Hepatocyte (in vitro differentiated cells): ENCODE measurements at regions not wholly inside any gene's neighbourhood (a gene's known extent, or its start where the extent isn't known, plus 50 kb on each side); places are given as distances from the start of the nearest gene placed in this dataset.

ENCODE experiments used
- DNase-seq: peaks from one replicate; pipeline ENCODE4 v3.0.0-alpha.2; 2016; ENCODE audit warnings: low spot score
- H2AFZ ChIP-seq: fragments of 200-600 bp; sonication (generic); 2 replicates; pipeline ENCODE4 v1.6.0; 2016; ENCODE audit warnings: antibody characterized with exemption, mild to moderate bottlenecking
- H3K27ac ChIP-seq: fragments of 200-600 bp; sonication (generic); 2 replicates; pipeline ENCODE4 v1.5.1; 2016; ENCODE audit warnings: mild to moderate bottlenecking
- H3K27me3 ChIP-seq: fragments of 200-600 bp; sonication (generic); 2 replicates; pipeline ENCODE4 v1.6.1; 2016
- H3K36me3 ChIP-seq: fragments of 200-600 bp; sonication (generic); replicated peaks from 2 replicates; pipeline ENCODE4 v1.5.1; 2016; ENCODE audit warnings: low read depth; ENCODE audit not compliant: insufficient read depth
- H3K4me1 ChIP-seq: fragments of 200-600 bp; sonication (generic); 2 replicates; pipeline ENCODE4 v1.5.1; 2016; ENCODE audit warnings: mild to moderate bottlenecking, moderate library complexity; ENCODE audit not compliant: insufficient read depth
- H3K4me2 ChIP-seq: fragments of 200-600 bp; sonication (generic); 2 replicates; pipeline ENCODE4 v1.6.0; 2016
- H3K4me3 ChIP-seq: fragments of 200-600 bp; sonication (generic); 2 replicates; pipeline ENCODE4 v1.5.1; 2016; ENCODE audit warnings: mild to moderate bottlenecking
- H3K79me2 ChIP-seq: fragments of 200-600 bp; sonication (generic); 2 replicates; pipeline ENCODE4 v1.6.0; 2017; ENCODE audit warnings: mild to moderate bottlenecking
- H3K9me2 ChIP-seq: fragments of 200-600 bp; sonication (generic); replicated peaks from 2 replicates; pipeline ENCODE4 v1.6.0; 2017; ENCODE audit warnings: mild to moderate bottlenecking; ENCODE audit not compliant: insufficient read depth
- H3K9me3 ChIP-seq: fragments of 200-600 bp; sonication (generic); 2 replicates; pipeline ENCODE4 v1.5.1; 2016; ENCODE audit warnings: low read depth, mild to moderate bottlenecking
- H4K20me1 ChIP-seq: fragments of 200-600 bp; sonication (generic); 2 replicates; pipeline ENCODE4 v1.6.0; 2016; ENCODE audit warnings: mild to moderate bottlenecking; ENCODE audit not compliant: insufficient read depth, poor library complexity, severe bottlenecking
- EZH2 ChIP-seq: fragments of 200-600 bp; sonication (generic); IDR thresholded peaks from 2 replicates; pipeline ENCODE4 v1.6.1; 2016; ENCODE audit warnings: antibody characterized with exemption, mild to moderate bottlenecking, borderline replicate concordance
- EZH2phosphoT487 ChIP-seq: fragments of 200-600 bp; sonication (generic); IDR thresholded peaks from one replicate; pipeline ENCODE4 v1.6.1; 2018; ENCODE audit warnings: antibody characterized with exemption, mild to moderate bottlenecking, low read depth, moderate library complexity; ENCODE audit not compliant: unreplicated experiment, severe bottlenecking
- WGBS: methylation state at CpG from one replicate; pipeline ENCODE4 v1.1.6; 2016; ENCODE audit warnings: low lambda C conversion rate; ENCODE audit errors: missing lambda C conversion rate; 5-methylcytosine and 5-hydroxymethylcytosine counted together
- TF ChIP-seq, protein P1 (sequence below): fragments of 200-600 bp; sonication (generic); IDR thresholded peaks from 2 replicates; pipeline ENCODE4 v1.5.1; 2016; ENCODE audit warnings: antibody characterized with exemption, mild to moderate bottlenecking; ENCODE audit not compliant: poor library complexity

DNA sequence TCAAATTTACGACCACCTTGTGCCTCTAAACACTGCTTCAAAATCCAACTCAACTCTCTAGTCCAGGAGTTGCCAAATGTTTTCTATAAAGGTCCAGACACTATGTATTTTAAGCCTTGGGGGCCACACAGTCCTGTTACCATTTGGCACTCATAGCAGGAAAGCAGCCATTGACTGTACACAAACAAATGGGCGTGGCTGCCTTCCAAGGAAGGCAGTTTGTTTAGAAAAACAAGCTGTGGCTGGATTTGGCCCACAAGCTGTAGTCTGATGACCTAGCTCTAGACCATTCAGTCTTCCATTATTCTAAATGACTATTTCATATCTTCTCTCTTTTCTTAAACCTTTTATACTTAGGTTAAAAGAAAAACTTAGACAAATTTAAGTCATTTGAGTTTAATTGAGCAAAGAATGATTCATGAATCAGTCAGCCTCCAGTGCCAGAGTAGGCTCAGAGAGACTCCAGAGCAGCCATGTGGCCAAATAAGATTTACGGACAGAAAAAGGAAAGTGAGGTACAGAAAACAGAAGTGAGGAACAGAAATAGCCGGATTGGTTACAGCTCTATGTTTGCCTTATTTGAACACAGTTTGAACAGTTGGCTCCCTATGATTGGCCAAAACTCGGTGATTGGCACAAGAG lies 825.8 kb upstream of the LCORL start:
- DNase-seq, result peak; percentile 35
- Histone ChIP-seq H3K36me3 (no peaks in the 10 kb centered on the region), H3K9me2 (no peaks in the 10 kb centered on the region), H3K9me3 (no peaks in the 10 kb centered on the region), H3K4me3 (no peak overlapping the region), H3K4me1 (no peaks in the 10 kb centered on the region), H4K20me1 (no peaks in the 10 kb centered on the region), H3K27ac (peak overlapping the region; percentile 18), H3K27me3 (no peaks in the 10 kb centered on the region), H2AFZ (no peak overlapping the region), H3K4me2 (no peak overlapping the region), H3K79me2 (no peaks in the 10 kb centered on the region)
- WGBS, result 88% methylated on average over 5 of the region's 5 CpGs
- no peak for TF ChIP-seq EZH2
- TF ChIP-seq, protein P1, sequence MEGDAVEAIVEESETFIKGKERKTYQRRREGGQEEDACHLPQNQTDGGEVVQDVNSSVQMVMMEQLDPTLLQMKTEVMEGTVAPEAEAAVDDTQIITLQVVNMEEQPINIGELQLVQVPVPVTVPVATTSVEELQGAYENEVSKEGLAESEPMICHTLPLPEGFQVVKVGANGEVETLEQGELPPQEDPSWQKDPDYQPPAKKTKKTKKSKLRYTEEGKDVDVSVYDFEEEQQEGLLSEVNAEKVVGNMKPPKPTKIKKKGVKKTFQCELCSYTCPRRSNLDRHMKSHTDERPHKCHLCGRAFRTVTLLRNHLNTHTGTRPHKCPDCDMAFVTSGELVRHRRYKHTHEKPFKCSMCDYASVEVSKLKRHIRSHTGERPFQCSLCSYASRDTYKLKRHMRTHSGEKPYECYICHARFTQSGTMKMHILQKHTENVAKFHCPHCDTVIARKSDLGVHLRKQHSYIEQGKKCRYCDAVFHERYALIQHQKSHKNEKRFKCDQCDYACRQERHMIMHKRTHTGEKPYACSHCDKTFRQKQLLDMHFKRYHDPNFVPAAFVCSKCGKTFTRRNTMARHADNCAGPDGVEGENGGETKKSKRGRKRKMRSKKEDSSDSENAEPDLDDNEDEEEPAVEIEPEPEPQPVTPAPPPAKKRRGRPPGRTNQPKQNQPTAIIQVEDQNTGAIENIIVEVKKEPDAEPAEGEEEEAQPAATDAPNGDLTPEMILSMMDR, result no peak
- no peak for TF ChIP-seq EZH2phosphoT487

DNA sequence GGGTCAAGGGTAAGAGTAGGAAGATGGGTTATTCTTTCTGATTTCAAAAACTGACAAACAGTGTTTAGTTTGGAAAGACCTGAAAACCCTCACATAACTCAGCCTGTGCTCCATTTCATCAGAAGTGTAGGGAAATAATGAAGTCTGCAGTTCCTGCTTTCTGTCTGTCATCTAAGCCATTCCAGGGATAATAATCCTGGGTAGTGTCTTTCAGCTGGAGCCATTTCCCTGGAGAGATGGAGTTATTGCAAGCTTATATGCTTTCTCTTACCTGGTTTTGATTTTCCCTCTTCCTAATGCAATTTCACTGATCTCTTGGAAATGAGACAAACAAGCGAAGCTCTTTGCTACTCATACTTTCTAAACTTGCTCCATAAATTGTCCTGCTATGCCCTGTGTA lies 824.8 kb upstream of the LCORL start:
- Histone ChIP-seq H3K4me1 (no peaks in the 10 kb centered on the region), H3K4me2 (no peak overlapping the region), H2AFZ (no peak overlapping the region), H3K79me2 (no peaks in the 10 kb centered on the region), H3K9me3 (no peaks in the 10 kb centered on the region), H3K27me3 (no peaks in the 10 kb centered on the region), H3K9me2 (no peaks in the 10 kb centered on the region), H3K27ac (no peak overlapping the region), H3K36me3 (no peaks in the 10 kb centered on the region), H3K4me3 (no peak overlapping the region), H4K20me1 (no peaks in the 10 kb centered on the region)
- WGBS, result 71% methylated on average over 1 of the region's 1 CpG
- TF ChIP-seq, protein P1, result no peak
- TF ChIP-seq EZH2phosphoT487 (no peak), EZH2 (no peak)
- no peak for DNase-seq

DNA sequence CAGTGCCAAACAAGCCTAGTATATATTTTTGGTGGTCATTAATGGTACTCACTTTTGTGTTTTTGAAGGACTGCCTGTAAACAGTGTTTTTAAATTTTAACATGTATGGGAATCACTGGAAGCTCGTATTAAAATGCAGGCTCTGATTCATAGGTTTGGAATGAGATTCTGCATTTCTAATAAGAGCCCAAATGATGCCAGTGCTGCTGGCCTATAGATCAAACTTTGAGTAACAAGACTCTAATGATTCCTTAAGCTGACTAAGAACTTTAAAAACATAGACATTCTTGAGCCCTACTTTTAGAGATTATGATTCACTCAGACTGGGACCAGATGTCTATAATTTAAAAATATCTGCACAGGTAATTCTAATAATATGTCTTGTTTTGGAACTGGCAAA lies 823.2 kb upstream of the LCORL start:
- no peak overlapping the region for H3K4me3 ChIP-seq
- H3K9me2 ChIP-seq, result no peaks in the 10 kb centered on the region
- no peaks in the 10 kb centered on the region for H4K20me1 ChIP-seq
- no peaks in the 10 kb centered on the region for H3K9me3 ChIP-seq
- H3K36me3 ChIP-seq, result no peaks in the 10 kb centered on the region
- no peak overlapping the region for H3K27ac ChIP-seq
- WGBS, result 79% methylated on average over 1 of the region's 1 CpG
- H3K4me1 ChIP-seq, result no peaks in the 10 kb centered on the region
- DNase-seq, result no peak
- H3K4me2 ChIP-seq, result no peak overlapping the region
- no peaks in the 10 kb centered on the region for H3K27me3 ChIP-seq
- H3K79me2 ChIP-seq, result no peaks in the 10 kb centered on the region
- TF ChIP-seq, protein P1, result no peak
- no peak for TF ChIP-seq EZH2
- no peak for TF ChIP-seq EZH2phosphoT487
- H2AFZ ChIP-seq, result no peak overlapping the region
